ENCODE measurements at regions not wholly inside any gene's neighbourhood (a gene's known extent, or its start where the extent isn't known, plus 50 kb on each side); places are given as distances from the start of the nearest gene placed in this dataset.

DNA sequence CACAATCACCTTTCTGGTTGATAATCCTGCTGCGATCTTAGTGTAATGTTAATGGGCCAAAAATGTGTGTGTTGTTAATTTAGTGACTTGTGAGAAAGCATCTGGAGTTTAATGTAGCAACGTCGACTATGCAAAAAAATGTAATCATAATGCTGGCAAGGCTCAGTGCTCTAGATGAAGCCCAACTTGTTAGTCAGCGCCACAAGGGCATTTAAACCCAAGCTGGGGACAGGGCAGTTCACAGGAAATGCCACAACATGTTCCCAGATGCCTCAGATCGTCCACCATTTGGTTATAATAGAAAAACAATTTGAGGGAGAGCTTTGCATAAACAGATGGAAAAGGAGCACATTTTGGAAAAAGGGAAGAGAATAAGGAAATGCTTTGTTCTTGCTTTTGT, 585.4 kb upstream of the PLXNA2 start:
- TF ChIP-seq, protein P1, sequence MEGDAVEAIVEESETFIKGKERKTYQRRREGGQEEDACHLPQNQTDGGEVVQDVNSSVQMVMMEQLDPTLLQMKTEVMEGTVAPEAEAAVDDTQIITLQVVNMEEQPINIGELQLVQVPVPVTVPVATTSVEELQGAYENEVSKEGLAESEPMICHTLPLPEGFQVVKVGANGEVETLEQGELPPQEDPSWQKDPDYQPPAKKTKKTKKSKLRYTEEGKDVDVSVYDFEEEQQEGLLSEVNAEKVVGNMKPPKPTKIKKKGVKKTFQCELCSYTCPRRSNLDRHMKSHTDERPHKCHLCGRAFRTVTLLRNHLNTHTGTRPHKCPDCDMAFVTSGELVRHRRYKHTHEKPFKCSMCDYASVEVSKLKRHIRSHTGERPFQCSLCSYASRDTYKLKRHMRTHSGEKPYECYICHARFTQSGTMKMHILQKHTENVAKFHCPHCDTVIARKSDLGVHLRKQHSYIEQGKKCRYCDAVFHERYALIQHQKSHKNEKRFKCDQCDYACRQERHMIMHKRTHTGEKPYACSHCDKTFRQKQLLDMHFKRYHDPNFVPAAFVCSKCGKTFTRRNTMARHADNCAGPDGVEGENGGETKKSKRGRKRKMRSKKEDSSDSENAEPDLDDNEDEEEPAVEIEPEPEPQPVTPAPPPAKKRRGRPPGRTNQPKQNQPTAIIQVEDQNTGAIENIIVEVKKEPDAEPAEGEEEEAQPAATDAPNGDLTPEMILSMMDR (tag by site-specific recombination; IDR thresholded peaks at IDR 0.05): no peak
- TF ChIP-seq ZNF174 (tag by site-specific recombination; IDR thresholded peaks at IDR 0.05) (no peak), ZNF121 (tag by site-specific recombination; IDR thresholded peaks at IDR 0.05) (no peak), ZNF354C (tag by site-specific recombination; IDR thresholded peaks at IDR 0.05; ENCODE audit: borderline replicate concordance, low read depth) (no peak), TCF7L2 (IDR thresholded peaks at IDR 0.05; ENCODE audit: borderline replicate concordance, low read depth, low read length) (no peak), ZFP3 (tag by site-specific recombination; IDR thresholded peaks at IDR 0.05; ENCODE audit: low read depth) (no peak), ZBTB7A (tag by site-specific recombination; IDR thresholded peaks at IDR 0.05; ENCODE audit: low read depth) (no peak), YY1 (tag by site-specific recombination; IDR thresholded peaks at IDR 0.05) (no peak), ZNF473 (tag by site-specific recombination; IDR thresholded peaks at IDR 0.05) (no peak), ZNF274 (IDR thresholded peaks at IDR 0.05; ENCODE audit: low read length) (no peak), ZNF274 (tag by site-specific recombination; IDR thresholded peaks at IDR 0.05; ENCODE audit: borderline replicate concordance) (no peak), ZBTB8A (tag by site-specific recombination; IDR thresholded peaks at IDR 0.05) (no peak), ZNF24 (tag by site-specific recombination; IDR thresholded peaks at IDR 0.05) (no peak)
- TF ChIP-seq, protein P2, sequence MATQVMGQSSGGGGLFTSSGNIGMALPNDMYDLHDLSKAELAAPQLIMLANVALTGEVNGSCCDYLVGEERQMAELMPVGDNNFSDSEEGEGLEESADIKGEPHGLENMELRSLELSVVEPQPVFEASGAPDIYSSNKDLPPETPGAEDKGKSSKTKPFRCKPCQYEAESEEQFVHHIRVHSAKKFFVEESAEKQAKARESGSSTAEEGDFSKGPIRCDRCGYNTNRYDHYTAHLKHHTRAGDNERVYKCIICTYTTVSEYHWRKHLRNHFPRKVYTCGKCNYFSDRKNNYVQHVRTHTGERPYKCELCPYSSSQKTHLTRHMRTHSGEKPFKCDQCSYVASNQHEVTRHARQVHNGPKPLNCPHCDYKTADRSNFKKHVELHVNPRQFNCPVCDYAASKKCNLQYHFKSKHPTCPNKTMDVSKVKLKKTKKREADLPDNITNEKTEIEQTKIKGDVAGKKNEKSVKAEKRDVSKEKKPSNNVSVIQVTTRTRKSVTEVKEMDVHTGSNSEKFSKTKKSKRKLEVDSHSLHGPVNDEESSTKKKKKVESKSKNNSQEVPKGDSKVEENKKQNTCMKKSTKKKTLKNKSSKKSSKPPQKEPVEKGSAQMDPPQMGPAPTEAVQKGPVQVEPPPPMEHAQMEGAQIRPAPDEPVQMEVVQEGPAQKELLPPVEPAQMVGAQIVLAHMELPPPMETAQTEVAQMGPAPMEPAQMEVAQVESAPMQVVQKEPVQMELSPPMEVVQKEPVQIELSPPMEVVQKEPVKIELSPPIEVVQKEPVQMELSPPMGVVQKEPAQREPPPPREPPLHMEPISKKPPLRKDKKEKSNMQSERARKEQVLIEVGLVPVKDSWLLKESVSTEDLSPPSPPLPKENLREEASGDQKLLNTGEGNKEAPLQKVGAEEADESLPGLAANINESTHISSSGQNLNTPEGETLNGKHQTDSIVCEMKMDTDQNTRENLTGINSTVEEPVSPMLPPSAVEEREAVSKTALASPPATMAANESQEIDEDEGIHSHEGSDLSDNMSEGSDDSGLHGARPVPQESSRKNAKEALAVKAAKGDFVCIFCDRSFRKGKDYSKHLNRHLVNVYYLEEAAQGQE (tag by site-specific recombination; IDR thresholded peaks at IDR 0.05): no peak
